GM13976 (cell line): ENCODE measurements at regions not wholly inside any gene's neighbourhood (a gene's known extent, or its start where the extent isn't known, plus 50 kb on each side); places are given as distances from the start of the nearest gene placed in this dataset.

Source experiments
- DNase-seq: peaks from one replicate; pipeline ENCODE4 v3.0.0; 2012; ENCODE audit warnings: low spot score
- in situ Hi-C: fragments of 300-500 bp; cut with MboI; formaldehyde crosslinking; loops from one replicate; pipeline ENCODE4 v1.12.0; 2022; ENCODE audit warnings: low sequenced_read_pairs, mixed read lengths, inconsistent platforms; ENCODE audit not compliant: unreplicated experiment
- TF ChIP-seq, protein P1 (sequence below): IDR thresholded peaks from 2 replicates; pipeline ENCODE4 v1.5.1; 2012; ENCODE audit warnings: borderline replicate concordance, mild to moderate bottlenecking; ENCODE audit not compliant: insufficient read depth; ENCODE audit errors: extremely low read depth, missing control alignments, control extremely low read depth

GRCh38 chr6:54640911-54641310 lies 205.7 kb upstream of the FAM83B start:
- in situ Hi-C loops: no loop called here
- no peak for DNase-seq
- TF ChIP-seq, protein P1, sequence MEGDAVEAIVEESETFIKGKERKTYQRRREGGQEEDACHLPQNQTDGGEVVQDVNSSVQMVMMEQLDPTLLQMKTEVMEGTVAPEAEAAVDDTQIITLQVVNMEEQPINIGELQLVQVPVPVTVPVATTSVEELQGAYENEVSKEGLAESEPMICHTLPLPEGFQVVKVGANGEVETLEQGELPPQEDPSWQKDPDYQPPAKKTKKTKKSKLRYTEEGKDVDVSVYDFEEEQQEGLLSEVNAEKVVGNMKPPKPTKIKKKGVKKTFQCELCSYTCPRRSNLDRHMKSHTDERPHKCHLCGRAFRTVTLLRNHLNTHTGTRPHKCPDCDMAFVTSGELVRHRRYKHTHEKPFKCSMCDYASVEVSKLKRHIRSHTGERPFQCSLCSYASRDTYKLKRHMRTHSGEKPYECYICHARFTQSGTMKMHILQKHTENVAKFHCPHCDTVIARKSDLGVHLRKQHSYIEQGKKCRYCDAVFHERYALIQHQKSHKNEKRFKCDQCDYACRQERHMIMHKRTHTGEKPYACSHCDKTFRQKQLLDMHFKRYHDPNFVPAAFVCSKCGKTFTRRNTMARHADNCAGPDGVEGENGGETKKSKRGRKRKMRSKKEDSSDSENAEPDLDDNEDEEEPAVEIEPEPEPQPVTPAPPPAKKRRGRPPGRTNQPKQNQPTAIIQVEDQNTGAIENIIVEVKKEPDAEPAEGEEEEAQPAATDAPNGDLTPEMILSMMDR: no peak

DNA sequence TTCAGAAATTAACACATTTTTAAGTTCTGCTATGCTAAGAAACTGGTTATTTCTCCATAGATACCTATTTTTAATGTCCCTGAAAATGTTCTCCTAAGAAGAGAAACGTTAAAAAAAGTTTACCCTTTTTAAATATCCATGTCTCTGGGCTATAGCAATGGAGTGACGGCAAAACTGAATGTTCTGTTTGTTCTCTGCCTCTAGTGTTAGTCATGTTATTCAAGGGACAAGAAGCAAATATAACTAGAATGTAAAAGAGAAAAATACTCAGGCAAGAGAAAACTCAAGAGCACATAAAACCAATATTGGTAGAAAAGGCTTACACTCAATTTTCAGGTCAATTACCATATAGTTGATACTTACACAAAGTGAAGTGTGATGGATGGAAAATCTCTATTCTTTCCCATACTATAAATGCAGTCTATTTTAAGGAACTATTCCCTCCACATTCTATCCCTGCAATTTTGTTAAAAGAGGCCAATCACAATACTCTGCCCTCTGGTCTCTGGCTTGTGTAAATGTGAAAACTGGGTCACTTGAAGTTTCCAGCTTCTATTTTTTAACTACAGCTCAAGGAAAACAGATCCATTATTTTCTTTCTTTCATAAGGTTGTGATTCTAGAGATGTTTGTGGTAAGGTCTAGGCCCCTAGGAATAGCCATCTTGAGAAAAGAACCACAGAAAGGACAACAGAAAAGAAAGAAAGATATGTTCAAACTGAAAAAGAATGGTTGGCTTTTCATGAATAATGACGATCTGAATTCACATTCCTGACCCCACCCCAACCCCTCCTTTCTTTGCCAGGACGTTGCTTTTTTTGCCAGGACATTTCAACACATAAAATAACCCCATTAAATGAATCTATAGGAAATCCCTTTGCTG lies 200.3 kb upstream of the FAM83B start:
- TF ChIP-seq, protein P1: no peak
- no peak for DNase-seq
- in situ Hi-C loops: no loop called here

GRCh38 chr6:54646951-54647664 lies 199.5 kb upstream of the FAM83B start:
- TF ChIP-seq, protein P1: no peak
- in situ Hi-C loops: no loop called here
- no peak for DNase-seq

- no peak for DNase-seq
- in situ Hi-C loops: no loop called here
- TF ChIP-seq, protein P1: no peak
These were observed 192.2 kb upstream of the FAM83B start for GRCh38 chr6:54654381-54654780.

DNA sequence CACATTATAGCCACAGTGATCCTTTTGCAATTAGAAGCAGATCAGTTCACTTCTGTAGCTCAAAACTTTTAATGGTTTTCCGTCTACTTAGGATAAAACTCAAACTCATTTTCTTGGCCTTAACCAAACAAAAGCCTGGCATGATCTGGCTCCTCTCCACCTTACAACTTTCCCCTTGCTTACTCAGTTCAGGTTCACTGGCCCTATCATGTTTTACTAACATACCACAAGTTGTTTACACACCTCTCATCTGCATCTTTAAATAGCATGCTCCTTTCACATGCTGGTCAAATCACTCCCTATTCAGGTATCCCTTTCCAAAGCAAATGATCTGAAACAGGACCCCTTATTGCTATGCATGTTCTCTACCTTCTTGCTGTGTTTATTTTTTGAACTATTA lies 191.4 kb upstream of the FAM83B start:
- no peak for DNase-seq

GRCh38 chr6:54665278-54665677 lies 181.3 kb upstream of the FAM83B start:
- in situ Hi-C loops: no loop called here
- TF ChIP-seq, protein P1: no peak
- no peak for DNase-seq

More for the DNA sequence above, 191.4 kb upstream of the FAM83B start:
- TF ChIP-seq, protein P1: no peak
- in situ Hi-C loops: no loop called here
